HuH-7 (cell line): ENCODE measurements at regions not wholly inside any gene's neighbourhood (a gene's known extent, or its start where the extent isn't known, plus 50 kb on each side); places are given as distances from the start of the nearest gene placed in this dataset.
A peak's percentile ranks its signal among the peaks of the same experiment; 100 is the strongest.

Experiments used
- DNase-seq: peaks from one replicate; pipeline ENCODE4 v3.0.0; 2011; ENCODE audit warnings: low spot score

GRCh38 chr1:163013826-163014600 is 55.1 kb upstream of the RGS4 start:
- DNase-seq: no peak

DNA sequence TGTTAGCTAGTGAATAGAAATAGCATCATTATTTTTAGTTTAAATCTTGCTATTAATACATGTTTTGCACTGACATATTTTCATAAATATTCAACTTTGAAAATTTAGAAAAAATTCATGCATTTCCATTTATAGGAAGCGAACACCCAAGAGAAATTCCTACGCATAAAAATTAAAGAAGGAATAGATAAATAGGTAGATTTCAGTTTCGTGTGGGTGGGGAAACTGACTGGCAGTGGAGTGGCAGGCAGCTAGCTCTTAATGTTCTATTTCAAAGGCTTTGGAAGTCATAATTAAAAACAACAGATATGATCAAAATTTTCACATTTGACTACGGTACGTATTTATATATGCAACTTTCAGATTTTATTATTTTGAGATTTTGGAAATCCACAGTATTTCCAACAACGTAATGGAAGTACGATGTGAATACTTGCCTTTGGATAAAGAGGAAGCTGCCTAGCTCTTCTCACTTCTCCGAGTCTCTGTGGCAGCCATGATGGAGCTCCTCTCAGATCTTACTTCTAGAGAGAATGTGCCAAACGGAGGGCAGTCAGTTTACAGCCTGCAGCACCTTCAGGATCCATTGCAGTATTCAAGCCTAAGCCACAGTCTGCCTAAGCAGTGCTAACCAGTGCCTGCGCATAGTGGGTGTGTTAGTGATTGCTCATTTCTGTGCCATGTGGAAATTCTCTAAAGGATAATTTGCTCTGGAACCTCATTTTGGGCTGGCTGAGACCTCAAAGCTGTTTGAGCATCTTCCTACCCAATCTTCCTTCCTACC is 62.9 kb upstream of the RGS4 start:
- DNase-seq: no peak

GRCh38 chr1:162997499-162998285 is 71.5 kb upstream of the RGS4 start:
- DNase-seq: no peak

- DNase-seq: no peak
These were observed 72.9 kb upstream of the RGS4 start for GRCh38 chr1:162996261-162996660.

GRCh38 chr1:162994921-162995320 is 74.2 kb upstream of the RGS4 start:
- no peak for DNase-seq

- no peak for DNase-seq
These were observed 75.3 kb upstream of the RGS4 start for GRCh38 chr1:162993846-162994245.

- DNase-seq: no peak
These were observed 76.2 kb upstream of the RGS4 start for GRCh38 chr1:162992945-162993344.

DNA sequence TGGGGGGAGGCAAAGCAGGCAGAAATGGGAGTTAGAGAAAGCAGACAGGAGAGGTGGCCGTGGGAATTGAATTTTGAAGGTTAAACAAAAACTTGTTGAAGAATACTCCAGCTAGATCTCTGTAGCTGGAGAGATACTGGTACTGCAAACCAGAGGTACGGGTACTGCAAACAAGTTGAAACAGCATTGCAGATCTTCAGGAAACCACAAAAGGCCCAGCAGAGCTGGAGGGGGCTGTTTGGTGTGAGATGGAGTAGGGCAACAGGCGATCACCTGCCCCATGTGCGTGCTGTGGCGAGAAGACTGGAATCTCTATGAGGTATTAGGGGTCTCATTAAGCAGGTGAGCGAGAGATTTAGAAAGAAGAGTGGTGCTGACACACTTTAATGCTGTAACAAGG is 77.7 kb upstream of the RGS4 start:
- no peak for DNase-seq

GRCh38 chr1:162990665-162991064 is 78.5 kb upstream of the RGS4 start:
- no peak for DNase-seq

DNA sequence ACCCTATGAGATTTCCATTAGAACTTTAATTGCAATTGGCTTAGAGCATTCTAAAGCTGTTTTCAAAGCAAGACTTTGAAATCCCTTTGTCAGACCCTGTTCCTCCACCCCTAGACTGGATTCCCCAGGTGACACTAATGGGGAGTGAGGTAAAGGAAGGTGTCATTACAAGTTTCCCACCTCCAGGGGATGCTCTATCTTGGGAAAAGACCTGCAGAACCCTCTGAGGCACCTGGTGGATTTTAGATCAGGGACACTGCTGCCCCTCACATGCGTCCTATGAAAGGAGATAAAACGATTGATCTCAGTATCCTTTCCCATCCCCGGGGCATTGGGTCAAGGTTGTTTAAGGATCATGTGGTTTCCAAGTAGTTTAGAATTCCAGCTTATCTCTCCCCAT is 80.3 kb upstream of the RGS4 start:
- DNase-seq: peak; percentile 18

DNA sequence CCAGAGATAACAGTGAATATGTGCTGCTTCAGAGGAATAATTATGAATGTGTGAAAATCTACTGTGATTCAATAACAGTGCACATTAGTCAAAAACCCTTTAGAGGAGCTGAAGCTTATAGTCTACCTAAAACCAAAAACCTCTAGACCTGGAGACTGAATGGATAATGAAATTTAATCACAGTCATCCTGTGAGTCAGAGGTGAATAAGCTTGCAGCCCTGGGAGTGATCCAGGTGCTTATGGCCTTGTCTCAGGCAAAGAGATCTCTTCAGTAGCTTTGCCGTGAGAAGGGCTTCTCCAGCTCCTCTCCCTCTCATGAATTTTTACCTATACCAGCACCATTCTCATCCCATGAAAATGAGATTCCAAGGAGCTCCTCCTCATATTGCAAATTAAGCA is 81.3 kb upstream of the RGS4 start:
- DNase-seq: no peak

DNA sequence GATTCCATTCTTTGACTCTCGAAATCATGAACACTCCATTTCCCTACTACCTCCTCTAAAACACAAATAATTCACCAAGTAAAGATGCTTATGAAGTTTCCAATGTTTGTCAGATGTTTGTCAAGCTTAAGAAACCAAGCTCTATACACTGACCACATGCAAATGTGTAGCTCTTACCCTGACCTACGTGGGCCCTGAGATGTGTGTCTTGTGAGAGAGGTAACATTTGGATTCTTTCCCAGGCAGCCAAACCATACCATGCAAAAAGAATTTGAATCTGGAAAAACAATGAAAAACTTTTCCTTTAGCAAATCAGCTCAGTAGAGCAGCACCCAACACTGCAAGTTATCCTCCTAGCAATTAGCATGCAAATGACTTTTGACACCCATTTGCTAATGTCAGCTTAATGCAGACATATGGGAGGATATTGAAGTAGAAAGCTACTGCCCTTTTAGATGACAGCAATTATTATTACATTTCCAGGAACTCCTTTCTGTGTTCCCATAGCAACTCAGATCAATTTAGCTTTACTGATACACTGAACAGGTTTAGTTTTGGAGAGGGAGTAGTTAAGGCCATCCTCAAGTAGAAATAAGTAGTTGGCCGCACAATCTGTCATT is 83.2 kb upstream of the RGS4 start:
- DNase-seq: no peak

DNA sequence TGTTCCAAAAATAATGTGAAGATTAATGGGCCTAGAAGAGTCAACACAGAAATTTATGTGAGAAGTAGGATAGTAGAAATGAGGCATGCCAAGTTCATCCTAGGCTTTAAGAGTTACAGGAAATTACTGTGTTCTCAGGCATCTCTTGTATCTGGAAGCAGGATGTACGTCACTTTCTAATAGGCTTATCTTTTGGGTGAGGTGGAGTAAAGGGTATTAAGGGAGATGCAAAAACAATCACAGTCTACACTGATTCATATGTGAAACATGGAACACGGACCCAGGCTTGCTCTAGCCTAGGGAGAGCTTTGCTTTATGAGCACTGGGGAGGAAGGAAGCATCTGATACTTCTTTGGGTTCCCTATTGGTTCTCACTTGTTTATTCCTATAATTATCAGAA is 84.5 kb upstream of the RGS4 start:
- no peak for DNase-seq

DNA sequence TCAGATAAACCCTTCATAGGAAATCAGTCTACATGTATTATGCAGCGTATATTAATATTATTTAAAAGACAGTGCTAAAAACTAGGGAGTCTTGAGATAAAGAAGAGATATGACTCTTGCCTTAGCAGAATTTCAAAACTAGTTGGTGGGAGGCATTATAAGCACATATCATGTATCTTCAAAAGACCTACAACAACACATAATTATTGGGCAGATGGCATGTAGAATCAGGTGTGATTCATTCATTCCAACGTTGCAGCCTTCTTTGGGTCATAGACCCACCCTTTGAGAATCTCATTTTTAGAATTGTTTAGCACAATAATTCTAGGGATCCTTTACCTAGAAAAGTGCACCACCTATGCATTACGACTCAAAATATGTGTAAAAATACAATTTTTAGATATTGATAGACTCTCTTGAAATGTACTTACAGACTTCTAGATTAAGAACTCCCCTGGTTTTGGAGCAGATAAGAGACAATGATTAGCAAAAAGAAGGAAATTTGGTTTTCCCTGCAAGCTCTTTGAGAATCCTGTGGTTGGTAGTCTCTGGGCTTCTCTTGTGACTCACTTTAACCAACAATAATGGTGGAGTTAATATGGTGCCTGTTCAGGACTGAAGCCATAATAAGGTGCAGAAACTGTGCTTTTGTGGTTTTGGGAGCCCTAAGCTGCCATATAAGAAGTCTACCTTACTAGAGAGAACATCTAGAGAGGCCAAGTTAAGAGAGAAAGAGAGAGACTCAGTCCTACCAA is 85.3 kb upstream of the RGS4 start:
- DNase-seq: no peak

- no peak for DNase-seq
These were observed 86.8 kb upstream of the RGS4 start for GRCh38 chr1:162982364-162982763.

DNA sequence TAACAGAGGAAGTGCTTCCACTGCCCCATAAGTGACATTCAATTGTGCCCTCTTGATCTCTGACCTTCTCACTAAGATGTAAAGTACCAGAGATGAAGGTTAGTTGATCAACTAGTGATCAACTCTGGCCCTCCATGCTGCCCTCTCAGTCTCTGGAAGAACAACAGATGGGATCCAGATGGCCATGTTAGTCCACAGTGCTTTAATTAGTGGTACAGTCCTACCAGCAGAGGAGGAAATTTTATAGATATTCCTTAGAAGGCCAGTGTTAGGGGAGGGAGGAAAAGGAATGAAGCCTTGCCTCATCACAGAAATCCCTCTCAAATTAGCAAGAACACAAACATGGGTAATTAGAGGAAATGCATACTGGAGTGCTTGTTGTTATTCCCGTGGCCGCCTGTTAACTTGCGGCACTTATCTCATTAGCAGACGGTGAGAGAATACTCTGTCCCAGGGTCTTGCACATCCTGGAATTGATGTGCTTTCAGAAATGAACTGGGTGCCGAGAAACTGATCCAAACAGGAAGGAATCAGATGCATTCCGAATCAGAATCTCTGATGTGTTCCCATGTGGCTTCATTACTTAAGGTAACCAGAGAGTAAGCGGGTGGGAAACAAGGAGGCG is 91.1 kb upstream of the RGS4 start:
- DNase-seq: no peak

DNA sequence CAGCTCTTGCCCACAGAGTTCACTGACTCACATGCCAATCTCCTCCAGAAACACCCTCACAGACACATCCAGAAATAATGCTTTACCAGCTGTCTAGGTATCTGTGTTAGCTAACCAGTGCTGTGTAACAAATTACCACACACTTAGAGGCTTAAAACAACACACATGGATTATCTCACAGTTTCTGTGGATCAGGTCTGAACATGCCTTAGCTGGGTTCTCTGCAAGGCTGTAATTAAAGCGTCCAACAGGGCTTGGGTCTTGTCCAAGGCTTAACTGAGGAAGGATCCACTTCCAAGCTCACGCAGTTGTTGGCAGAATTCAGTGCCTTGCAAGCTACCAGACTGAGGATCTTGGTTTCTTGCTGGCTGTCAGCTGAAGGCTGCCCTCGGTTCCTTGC is 92.5 kb upstream of the RGS4 start:
- DNase-seq: no peak

- DNase-seq: no peak
These were observed 94.4 kb upstream of the RGS4 start for GRCh38 chr1:162974810-162975209.

GRCh38 chr1:162973381-162973795 is 95.8 kb upstream of the RGS4 start:
- DNase-seq: no peak

DNA sequence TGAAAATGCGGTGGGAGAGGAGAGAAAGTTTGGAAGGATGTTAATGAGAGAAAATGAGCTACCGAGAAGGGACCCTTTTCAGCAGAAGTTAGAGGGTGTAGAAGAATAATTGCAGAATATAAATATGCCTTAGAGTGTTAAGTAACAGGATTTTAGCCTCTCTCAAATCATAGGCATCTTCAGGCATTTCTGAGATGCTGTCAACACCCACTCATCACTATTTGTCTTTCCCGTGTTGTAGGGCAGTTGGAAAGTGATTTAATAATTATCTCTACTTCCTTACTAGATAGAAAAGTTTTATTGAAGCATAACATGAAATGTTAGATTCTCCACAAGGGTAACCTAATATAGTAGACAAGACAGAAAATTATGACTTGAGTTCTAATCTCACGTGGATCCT is 96.4 kb upstream of the RGS4 start:
- DNase-seq: no peak

- DNase-seq: no peak
These were observed 99.1 kb upstream of the RGS4 start for GRCh38 chr1:162970021-162970420.
